Upper lobe of left lung (tissue), 4 donors: ENCODE measurements at regions not wholly inside any gene's neighbourhood (a gene's known extent, or its start where the extent isn't known, plus 50 kb on each side); places are given as distances from the start of the nearest gene placed in this dataset.

ENCODE experiments used
- EP300 ChIP-seq, 4 donors: sonication (generic); formaldehyde crosslinking; IDR thresholded peaks; one replicate each; pipeline ENCODE4 v1.5.1; 2017; ENCODE audit warnings: antibody characterized with exemption in 4 of 4, control low read depth in 2 of 4
- POLR2AphosphoS5 ChIP-seq, 2 donors: sonication (generic); formaldehyde crosslinking; IDR thresholded peaks; one replicate each; pipeline ENCODE4 v1.5.1; 2017; ENCODE audit warnings: antibody characterized with exemption in 2 of 2
- TF ChIP-seq, protein P1 (sequence below), 6 experiments: fragments of 450-650 bp in 4 of 6; fragments of 200-600 bp in 2 of 6; sonication (generic) in 2 of 6; IDR thresholded peaks; one replicate each; pipeline ENCODE4 v1.5.1; 2016 to 2019; ENCODE audit warnings: antibody characterized with exemption in 6 of 6

DNA sequence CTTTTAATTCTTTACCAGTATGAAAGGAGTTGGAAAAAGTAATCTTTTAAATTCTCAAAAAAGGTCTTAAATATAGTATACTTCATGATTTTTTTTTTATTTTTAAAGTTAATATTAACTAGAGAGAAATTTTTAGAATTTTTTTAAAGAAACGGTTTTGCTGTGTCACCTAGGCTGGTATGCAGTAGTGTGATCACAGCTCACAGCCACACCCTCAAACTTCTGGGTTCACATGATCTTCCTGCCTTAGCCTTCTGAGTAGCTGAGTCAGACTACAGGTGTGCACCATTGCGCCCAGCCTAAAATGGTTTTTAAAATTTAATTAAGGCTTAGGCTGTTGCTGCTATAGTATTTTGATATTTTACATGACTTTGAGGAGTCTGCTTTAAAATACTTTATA, 52.4 kb downstream of the TLCD4 start:
- TF ChIP-seq, protein P1, sequence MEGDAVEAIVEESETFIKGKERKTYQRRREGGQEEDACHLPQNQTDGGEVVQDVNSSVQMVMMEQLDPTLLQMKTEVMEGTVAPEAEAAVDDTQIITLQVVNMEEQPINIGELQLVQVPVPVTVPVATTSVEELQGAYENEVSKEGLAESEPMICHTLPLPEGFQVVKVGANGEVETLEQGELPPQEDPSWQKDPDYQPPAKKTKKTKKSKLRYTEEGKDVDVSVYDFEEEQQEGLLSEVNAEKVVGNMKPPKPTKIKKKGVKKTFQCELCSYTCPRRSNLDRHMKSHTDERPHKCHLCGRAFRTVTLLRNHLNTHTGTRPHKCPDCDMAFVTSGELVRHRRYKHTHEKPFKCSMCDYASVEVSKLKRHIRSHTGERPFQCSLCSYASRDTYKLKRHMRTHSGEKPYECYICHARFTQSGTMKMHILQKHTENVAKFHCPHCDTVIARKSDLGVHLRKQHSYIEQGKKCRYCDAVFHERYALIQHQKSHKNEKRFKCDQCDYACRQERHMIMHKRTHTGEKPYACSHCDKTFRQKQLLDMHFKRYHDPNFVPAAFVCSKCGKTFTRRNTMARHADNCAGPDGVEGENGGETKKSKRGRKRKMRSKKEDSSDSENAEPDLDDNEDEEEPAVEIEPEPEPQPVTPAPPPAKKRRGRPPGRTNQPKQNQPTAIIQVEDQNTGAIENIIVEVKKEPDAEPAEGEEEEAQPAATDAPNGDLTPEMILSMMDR (IDR thresholded peaks at IDR 0.05) = no peak
- TF ChIP-seq EP300 (IDR thresholded peaks at IDR 0.05) (no peak), POLR2AphosphoS5 (IDR thresholded peaks at IDR 0.05) (no peak)
